Progenitor cell of endocrine pancreas (in vitro differentiated cells): ENCODE measurements at regions not wholly inside any gene's neighbourhood (a gene's known extent, or its start where the extent isn't known, plus 50 kb on each side); places are given as distances from the start of the nearest gene placed in this dataset.

Experiments
- DNase-seq: peaks from one replicate; pipeline ENCODE4 v3.0.0; 2021; ENCODE audit warnings: low spot score; ENCODE audit not compliant: unreplicated experiment
- H3K27ac Mint-ChIP-seq: 2 replicates; pipeline ENCODE4 v1.8.0; 2021; ENCODE audit warnings: mild to moderate bottlenecking, moderate library complexity, mixed read lengths
- H3K27me3 Mint-ChIP-seq: 2 replicates; pipeline ENCODE4 v1.8.0; 2021; ENCODE audit warnings: mixed read lengths
- H3K36me3 Mint-ChIP-seq: 2 replicates; pipeline ENCODE4 v1.8.0; 2022; ENCODE audit warnings: mixed read lengths; ENCODE audit not compliant: insufficient read depth
- H3K4me1 Mint-ChIP-seq: 2 replicates; pipeline ENCODE4 v1.8.0; 2021; ENCODE audit warnings: low read depth, mixed read lengths
- H3K4me3 Mint-ChIP-seq: 2 replicates; pipeline ENCODE4 v1.8.0; 2021; ENCODE audit warnings: low read depth, mild to moderate bottlenecking, moderate library complexity, mixed read lengths
- H3K9me3 Mint-ChIP-seq: 2 replicates; pipeline ENCODE4 v1.8.0; 2021; ENCODE audit warnings: low read depth, mixed read lengths
- CTCF ChIP-seq: fragments of 200-600 bp; sonication (generic); IDR thresholded peaks from one replicate; pipeline ENCODE4 v1.5.0; 2021; ENCODE audit warnings: antibody characterized with exemption, mild to moderate bottlenecking; ENCODE audit not compliant: unreplicated experiment

DNA sequence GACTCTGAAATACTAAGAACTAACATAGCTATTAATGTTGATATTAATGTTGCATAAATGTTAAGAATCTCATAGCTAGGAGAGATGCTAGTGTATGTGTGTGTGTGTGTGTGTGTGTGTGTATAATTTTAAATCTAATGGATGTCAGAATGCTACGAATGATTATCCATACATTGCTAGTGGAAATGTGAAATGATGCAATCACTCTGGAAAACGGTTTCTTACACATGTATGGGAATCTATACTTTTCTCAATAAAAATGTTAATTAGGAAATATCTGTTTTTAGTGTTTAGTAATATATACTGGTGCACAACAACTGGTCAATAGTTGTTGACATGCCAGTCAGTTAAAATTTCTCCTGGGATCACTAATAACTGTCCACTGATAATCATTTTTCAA, 908.8 kb upstream of the POU3F3 start:
- Mint-ChIP-seq H3K4me3 (no peak overlapping the region), H3K36me3 (no peaks in the 10 kb centered on the region)

DNA sequence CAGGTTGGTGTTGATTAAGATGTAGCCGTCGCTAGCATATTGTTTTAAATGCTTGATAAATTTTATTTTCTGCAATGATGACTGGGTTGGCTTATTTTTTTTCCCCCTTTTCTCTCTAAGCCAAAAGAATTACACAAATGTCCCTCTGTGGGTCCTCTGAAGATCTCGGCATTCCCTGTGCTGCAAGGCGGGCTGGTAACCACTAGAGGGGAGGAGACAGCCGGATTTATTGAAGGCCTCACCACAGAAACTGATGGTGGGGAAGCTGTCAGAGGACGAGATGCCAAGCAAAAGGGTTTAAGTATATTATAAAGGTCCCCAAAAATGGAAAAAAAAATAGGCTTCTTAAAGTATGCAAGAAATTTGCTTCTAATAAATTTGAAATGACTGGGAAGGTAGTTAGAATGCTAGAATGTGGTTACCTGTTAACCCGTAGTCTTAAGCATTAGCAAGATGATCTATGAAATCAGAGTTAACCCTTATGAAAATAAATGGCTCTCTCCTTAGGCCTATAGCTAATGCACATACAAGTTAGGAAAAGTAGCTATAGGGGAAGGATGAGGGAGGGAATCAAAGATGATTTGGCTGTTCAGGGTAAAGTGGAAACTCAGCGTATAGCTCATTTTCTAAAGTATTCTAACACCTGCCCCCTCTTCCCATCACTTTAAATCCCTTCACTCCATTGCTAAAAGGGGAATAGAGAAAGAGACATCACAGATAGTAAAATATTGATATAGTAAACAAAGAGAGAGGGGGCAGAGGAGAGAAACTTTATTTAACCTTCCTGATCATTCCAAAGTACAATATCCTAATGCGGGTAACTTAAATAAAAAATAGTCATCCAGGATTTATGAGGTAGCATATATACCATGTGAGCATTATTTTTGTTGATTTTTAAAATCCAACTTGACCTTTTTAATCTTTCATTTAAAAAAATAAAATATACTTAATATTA, 894.5 kb upstream of the POU3F3 start:
- Mint-ChIP-seq H3K27ac (no peak overlapping the region), H3K4me1 (peaks cover 6% of the 10 kb centered on the region), H3K27me3 (peaks cover 4% of the 10 kb centered on the region), H3K9me3 (no peaks in the 10 kb centered on the region), H3K4me3 (no peak overlapping the region), H3K36me3 (no peaks in the 10 kb centered on the region)
- DNase-seq: peak; percentile 36
- peak; percentile 80 for TF ChIP-seq CTCF

More for the DNA sequence above, 908.8 kb upstream of the POU3F3 start:
- DNase-seq: no peak
- peaks cover 11% of the 10 kb centered on the region for H3K9me3 Mint-ChIP-seq
- H3K27ac Mint-ChIP-seq: no peak overlapping the region
- H3K4me1 Mint-ChIP-seq: no peaks in the 10 kb centered on the region
- no peaks in the 10 kb centered on the region for H3K27me3 Mint-ChIP-seq
- TF ChIP-seq CTCF: no peak

- Mint-ChIP-seq H3K4me1 (peaks cover 6% of the 10 kb centered on the region), H3K36me3 (no peaks in the 10 kb centered on the region), H3K4me3 (no peak overlapping the region), H3K9me3 (no peaks in the 10 kb centered on the region), H3K27ac (no peak overlapping the region), H3K27me3 (peaks cover 4% of the 10 kb centered on the region)
- TF ChIP-seq CTCF: no peak
- no peak for DNase-seq
Measured at GRCh38 chr2:103960129-103960513, 893.8 kb upstream of the POU3F3 start.

GRCh38 chr2:103960951-103961350, 893.0 kb upstream of the POU3F3 start:
- Mint-ChIP-seq H3K36me3 (no peaks in the 10 kb centered on the region), H3K9me3 (peaks cover 4% of the 10 kb centered on the region), H3K4me1 (peaks cover 6% of the 10 kb centered on the region), H3K27ac (no peak overlapping the region), H3K27me3 (peaks cover 4% of the 10 kb centered on the region), H3K4me3 (no peak overlapping the region)
- no peak for DNase-seq
- TF ChIP-seq CTCF: no peak

DNA sequence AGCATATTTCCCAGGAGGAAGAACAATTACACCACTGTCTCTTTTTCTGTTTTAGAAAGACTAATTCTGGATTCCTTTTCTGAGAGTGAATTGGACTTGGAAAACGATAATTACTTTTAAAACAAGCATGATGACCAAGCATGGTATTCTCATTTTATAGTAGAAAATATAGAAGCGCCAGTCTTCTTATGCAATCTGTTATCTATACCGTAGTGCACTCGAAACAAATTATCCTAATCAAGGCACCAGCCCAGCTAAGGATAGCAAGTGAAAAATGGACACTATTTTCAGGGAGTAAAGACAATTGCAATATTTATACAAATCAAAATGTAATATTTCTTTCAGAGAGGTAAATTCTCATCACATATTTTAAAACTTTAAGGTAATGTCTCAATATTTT, 892.1 kb upstream of the POU3F3 start:
- Mint-ChIP-seq H3K4me3 (no peak overlapping the region), H3K27me3 (peaks cover 4% of the 10 kb centered on the region), H3K36me3 (no peaks in the 10 kb centered on the region), H3K27ac (no peak overlapping the region), H3K9me3 (peaks cover 4% of the 10 kb centered on the region), H3K4me1 (peaks cover 6% of the 10 kb centered on the region)
- TF ChIP-seq CTCF: no peak
- DNase-seq: no peak
